GM18867 (cell line): ENCODE measurements at regions not wholly inside any gene's neighbourhood (a gene's known extent, or its start where the extent isn't known, plus 50 kb on each side); places are given as distances from the start of the nearest gene placed in this dataset.

Source experiments
- ATAC-seq: cut with Tn5 transposase; IDR thresholded peaks from one replicate; pipeline ENCODE4 v1.9.1; 2021; ENCODE audit warnings: mild to moderate bottlenecking, moderate library complexity; ENCODE audit not compliant: unreplicated experiment

DNA sequence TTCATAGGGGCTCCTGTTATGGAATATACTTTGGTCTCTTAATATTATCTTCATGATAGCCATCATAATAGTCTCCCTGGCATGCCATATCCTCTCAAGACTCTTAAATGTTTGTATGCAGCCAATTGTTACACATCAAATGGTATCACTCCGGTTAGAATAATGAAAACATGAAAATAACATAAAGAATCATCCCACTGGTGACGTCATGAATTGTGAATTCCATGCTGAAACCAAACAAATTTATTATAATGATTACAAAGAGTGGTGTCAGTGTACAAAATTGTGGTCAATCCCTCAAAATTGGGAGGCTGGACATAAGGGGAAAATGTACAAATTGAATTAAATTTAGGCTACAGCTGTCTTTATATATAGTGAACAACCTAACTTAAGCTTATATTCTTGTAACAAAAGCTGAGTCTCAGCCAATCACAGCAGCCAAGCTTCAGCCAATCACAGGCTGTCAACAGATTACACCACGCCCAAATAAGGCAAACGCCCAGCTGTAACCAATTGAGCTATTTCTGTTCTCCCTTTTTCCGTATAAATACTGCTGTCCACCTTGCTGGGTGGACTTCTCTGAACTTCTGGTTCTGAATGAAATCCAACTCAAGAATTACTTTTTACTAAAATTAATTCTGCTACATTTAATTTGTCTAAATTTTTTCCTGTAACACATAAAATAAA, 156.1 kb downstream of the CHD9NB start:
- no peak for ATAC-seq

DNA sequence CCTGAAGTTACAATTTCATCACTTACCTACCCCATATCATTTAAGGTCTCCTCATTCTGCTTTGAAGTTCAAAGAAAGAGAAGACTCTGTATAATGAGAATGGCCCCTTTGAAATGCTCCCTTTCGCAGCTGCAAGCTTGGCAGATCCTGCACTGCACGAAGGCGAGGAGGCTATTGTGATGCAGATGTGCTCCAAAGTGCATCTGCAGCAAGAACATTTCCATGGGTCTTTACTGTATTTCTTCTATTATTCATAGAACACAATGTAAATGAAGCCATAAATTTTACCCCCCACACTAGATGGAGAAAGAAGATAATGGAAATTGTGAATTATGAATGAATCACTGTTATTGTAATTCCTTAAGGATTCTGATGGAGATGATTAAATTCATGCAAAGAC, 178.7 kb downstream of the CHD9NB start:
- no peak for ATAC-seq

DNA sequence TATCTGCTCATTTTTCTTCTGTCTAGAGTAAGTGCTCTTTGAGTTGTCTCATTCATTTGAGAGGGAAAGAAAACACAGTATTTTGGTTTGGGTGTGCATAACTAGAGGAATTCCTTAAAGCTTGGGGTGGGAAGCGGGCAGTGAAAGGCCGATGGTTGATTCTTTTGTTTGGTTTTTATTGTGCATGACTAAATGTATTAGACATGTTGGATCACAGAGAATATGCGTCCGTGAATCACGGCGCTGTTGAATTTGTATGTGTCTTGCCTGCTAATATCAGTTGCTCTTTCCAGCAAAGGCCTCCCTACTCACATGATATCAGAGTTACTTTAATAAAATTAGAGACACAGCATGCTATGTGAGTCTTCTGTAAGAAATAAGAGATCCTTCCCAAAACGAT, 180.0 kb downstream of the CHD9NB start:
- ATAC-seq = no peak

DNA sequence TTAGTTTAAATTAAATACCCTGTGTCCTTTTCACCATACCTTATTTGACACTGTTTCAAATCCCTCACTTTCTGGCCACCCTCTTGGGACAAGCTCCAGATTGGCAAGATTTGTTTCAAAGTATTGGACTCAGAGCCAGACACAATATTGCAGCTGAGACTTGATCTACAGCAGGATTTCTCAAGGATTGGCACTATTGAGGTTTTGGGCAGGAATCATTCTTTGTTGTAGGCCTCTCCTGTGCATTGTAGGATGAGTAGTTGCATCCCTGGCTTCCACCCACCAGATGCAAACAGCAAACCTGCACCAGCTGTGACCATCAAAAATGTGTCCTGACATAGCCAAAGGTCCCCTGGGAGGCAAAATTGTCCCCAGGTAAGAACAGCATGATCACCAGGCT, 181.2 kb downstream of the CHD9NB start:
- ATAC-seq = no peak

DNA sequence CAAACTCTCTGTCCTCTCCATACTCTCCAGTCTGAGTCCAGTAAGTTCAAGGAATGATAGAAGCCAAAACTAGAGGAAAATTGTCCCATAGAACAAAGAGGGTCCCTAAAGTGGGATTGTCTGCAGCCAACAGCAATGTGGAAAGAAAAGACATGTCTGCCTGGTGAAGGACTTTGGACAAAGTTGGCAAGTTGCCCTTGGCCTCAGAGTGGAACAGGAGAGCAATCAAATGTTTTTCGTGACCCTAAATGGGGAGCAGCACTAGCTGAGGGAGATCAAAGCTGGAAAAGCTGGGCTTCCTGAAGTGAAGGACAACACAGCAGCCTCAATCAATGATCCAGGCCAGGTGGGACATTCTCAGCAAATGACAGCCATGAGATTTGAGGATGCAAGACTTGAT, 183.5 kb downstream of the CHD9NB start:
- no peak for ATAC-seq

DNA sequence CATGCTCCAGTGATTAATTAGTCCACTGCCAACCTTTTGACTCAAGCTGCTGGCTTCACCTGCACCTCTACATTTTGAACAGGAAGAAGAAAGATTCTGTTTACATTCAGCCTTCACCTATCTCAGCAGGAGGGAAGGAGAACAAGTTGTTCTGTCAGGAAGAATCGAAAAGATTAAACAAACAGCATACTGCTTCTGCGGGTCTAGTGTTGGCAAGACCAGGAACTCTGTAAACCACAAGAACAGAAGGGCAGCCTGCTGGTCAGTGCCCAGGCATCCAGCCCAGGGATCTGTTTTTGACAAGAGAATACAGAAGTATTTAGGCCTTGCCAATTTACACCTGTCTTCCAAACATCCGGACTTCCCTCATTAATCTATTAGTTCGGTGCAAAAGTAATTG, 189.7 kb downstream of the CHD9NB start:
- no peak for ATAC-seq

DNA sequence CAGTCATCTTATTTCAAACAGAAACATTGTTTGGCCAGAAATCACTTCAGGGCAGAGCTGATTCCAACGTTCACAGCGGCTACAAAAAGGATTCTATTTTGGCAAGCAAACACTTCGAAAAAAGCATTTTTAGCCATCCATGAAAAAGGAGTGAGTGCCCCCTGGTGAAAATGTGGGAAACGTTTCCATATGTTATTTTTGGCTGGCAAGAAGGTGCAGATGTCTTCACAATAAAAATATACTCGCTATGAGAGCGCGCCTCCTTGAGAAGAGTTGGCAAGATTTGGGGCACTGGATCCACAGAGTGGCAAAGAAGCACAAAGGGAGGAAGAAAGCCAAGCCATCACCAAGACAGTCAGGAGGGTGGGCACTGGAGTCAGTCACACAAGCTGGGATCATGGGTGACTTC, 191.1 kb downstream of the CHD9NB start:
- ATAC-seq = no peak

DNA sequence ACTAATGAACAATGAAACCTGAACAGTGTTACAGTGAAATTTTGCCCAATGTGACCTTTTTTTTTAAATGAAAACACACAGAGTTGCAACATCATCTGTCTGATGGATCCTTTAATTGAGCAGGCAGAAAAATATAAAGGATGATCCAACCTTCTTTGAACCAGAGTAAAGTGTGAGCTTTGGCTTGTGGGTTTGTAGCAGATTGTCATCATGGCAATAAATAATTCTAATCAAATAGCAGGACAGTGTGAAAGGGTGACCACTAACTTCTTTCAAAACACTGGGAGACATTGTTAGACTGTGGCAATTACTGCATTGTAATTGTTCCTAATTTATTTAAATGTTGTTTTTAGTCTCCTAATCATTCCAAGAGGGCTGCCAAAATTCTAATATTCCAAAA, 197.2 kb downstream of the CHD9NB start:
- no peak for ATAC-seq

DNA sequence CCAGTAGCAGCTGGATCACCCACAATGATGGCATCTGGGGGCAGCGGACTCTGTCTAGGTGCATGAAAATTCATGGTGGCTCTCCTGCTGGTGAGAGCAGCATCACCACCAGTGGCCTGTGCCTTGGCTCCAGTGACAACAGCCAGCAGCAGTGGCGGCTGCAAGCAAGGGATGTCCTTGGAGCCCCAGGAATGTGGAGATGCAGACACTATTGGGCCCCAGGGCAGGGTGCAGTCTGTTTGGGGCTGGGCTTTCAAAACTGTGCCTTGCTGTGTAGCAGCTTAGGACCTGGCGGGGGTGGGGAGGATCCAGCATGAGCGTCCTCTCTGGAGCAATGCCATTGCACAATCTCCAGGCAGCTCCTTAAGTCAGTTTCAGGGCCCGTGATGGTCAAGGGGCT, 199.7 kb downstream of the CHD9NB start:
- ATAC-seq = no peak

DNA sequence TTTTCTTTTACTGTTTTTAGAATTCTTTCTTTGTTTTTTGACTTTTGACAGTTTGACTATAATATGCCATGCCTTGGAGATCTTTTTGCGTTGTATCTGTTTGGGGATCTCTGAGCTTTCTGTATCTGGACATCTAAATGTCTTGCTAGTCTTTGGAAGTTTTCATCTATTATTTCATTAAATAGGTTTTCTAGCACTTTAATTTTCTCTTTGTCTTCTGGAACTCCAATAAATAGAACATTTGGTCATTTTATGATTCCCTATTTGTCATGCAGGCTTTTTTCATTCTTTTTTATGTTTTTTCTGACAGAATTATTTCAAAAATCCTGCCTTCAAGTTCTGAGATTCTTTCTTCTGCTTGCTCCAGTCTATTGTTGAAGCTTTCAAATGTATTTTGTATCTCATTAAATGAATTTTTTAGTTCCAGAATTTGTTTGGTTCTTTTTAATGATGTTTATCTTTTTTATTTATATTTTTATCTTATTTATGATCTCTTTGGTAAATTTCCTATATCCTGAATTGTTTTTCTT, 201.4 kb downstream of the CHD9NB start:
- no peak for ATAC-seq

DNA sequence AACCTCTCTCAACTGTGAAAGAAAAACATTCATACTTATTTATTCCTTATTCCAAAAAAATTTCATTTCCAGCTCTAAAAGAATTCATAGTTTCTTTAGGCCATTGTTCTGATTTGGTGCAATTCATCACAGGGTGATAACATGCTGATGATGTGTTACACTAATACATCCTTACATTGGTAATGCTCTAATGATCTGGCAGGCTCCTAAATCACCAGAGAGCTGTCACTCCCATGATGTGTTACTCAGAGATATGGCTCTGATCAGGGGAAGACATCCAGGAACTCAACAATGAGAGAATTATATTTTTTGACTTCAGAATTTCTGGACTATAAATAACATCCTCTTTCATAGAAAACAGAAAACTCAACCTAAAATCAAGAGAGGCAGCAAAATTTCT, 209.3 kb downstream of the CHD9NB start:
- ATAC-seq = no peak

DNA sequence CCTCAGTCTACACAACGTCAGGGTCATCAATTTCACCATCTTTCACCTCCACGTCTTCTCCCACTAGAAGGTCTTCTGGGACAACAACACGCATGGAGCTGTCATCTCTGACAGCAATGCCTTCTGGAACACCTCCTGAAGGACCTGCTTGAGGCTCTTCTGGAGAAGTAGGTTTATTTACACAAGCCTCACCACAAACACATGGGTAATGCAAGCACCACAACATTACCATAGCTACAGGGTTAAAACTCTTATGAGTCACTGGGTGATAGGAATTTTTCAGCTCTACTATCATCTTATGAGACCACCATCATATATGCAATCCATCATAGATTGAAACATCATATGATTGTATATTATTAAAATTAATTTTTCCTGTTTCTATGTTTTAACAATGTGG, 215.4 kb downstream of the CHD9NB start:
- ATAC-seq = no peak

DNA sequence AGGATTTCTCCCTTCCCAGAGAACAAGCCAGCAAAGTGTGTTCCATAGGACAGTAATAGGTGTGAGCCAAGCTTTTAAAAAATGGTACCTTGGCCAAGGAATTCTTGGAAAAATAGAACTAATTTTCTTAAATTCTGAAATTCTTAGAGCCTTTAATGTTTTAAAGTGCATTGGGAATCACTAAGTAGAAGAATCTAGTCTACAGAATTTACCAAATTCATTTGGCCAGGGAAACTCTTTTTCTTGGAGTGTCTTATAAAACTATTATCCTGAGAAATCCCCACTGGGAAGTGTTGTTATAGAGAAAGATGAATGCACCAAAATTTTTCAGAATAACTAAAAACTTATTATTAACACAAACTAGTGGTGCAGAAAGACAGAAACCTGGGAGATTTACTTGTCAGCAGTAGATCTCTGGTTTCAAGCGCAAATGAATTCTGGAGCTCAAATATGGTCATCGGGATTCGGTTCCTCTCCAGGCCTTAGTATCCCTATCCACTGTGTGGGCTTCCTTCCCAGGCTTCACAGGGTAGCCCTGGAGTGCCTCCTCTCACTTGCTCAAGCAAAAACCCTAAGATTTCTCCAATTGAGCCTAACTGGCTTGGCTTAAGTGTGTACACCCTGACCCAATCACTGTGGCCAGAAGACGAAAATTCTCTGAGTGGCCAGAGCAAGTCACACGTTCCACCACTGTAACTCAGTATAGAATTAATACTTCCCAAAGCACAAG, 217.8 kb downstream of the CHD9NB start:
- no peak for ATAC-seq

DNA sequence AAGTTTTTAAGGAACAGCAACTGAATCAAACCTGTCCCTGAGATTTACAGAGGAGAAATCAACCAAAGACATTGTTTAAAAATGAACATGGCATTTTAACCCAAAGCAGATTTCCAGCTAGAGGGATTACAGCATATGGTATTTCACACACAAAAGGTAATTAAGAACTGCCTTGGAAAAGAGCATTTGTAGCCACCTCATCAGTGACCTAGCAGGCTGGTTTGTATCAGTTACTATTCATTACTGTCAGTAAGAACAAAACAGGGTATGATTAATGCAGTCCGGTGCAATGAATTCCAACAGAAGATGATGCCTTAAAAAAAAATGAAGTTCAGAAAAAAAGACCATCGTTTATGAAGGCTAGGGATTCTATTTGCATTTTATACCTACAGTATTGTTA, 219.9 kb downstream of the CHD9NB start:
- ATAC-seq = no peak

DNA sequence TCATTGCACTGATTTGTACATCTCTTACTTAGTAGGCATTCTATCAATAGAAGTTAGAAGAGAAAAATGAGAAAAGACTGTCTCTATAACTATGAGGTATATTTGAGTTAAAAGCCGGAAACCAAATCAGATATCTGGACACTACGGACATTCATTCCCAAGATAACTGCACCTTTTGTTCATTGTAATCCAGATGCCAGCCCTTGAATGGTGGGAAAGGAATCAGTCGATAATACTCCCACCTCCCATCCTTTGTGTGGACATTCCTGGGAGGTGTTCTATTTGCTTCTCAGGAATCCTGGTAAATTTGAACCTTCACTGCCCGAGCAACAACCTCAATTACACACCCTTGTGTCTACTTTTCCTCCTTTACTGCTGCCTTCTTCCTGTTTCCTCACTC, 225.2 kb downstream of the CHD9NB start:
- ATAC-seq = no peak

DNA sequence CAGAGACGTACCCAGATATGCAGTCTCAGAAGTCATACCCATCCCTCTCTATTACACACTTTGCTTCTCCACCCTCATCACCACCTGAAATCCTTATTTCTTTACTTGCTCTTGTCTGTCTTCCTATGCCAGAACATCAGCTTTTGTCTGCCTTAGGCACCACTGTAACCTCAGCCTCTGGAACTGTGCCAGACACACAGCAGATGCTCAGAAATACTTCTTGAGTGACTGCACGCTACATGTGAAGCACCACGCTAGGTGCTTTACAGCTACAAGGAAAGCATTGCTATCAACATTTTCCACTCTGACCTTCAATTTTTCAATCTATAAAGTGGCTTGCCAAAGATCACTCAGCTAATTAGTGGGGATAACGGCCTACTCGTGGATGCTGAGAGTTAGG, 226.8 kb downstream of the CHD9NB start:
- no peak for ATAC-seq

DNA sequence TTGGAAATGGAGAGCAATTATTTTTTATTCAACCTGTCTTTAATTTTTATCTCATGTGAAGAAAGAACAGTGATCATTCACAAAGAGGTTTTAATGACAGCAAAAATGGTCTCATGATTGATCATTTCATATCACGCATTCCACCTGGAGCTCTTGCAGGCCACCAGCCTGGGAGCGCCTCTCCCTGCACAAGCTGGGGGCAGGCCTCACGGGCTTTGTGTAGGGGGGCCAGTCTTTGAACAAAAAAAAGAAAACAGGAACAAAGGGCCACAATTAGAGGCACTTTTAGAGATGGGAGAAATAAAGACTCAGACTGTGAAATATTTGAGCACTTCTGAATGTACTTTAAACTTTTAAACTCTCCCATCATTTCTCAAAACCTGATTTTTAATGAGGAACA, 232.9 kb downstream of the CHD9NB start:
- ATAC-seq = no peak

DNA sequence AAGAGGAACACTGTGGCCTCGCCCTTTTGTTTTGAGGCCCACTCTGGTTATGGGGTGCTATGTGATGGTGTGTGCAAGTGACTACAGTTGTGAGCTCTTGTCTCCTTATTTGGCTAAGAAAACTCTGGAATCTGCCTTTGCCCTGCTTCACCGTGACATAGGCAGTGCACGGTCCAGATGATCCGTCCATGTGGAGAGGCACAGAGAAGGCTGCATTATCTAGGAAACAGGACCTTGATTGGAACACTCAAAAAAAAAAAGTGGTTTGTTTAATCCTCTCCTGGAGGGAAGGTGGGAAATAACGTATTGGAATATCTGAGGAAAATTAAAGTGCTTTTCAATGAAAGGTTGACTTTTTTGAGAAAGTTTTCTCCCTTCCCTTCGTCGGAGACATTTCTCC, 233.3 kb downstream of the CHD9NB start:
- no peak for ATAC-seq

DNA sequence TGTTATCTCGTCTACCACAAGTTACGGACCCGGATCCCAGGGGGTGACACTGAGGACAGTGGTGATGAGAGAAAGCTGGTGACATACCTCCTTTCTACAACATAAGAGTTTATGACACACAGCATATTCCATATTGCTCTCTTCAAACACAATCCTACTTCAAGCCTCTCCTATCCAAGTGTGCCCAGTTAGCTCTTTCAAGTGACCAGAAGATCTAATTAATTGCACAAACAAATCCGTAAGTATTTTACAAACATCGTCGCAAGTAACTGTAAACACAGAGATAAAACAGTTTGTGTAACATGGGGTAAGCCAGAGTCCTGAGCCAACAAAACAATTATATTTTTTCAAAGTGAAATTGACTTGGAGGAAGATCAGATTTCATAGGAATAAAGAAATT, 235.0 kb downstream of the CHD9NB start:
- no peak for ATAC-seq

DNA sequence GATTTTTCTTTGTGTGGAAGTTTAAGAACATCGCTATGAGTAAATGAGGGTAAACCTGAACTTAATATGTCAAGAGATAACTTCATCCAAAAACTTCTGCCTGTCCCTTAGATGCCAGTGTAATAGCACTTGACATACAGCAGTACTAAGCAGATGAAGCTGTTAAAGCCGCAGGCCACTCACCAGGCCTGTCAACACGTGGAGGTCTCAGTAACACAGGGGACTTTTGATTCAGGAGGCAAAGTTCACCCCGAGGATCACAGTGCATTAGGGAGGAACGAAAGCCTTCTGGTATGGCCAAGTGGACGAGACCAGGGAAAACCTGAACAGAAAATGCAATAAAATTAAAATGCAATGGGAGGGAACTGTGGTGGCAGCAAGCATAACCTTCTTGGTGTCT, 235.7 kb downstream of the CHD9NB start:
- ATAC-seq = no peak

DNA sequence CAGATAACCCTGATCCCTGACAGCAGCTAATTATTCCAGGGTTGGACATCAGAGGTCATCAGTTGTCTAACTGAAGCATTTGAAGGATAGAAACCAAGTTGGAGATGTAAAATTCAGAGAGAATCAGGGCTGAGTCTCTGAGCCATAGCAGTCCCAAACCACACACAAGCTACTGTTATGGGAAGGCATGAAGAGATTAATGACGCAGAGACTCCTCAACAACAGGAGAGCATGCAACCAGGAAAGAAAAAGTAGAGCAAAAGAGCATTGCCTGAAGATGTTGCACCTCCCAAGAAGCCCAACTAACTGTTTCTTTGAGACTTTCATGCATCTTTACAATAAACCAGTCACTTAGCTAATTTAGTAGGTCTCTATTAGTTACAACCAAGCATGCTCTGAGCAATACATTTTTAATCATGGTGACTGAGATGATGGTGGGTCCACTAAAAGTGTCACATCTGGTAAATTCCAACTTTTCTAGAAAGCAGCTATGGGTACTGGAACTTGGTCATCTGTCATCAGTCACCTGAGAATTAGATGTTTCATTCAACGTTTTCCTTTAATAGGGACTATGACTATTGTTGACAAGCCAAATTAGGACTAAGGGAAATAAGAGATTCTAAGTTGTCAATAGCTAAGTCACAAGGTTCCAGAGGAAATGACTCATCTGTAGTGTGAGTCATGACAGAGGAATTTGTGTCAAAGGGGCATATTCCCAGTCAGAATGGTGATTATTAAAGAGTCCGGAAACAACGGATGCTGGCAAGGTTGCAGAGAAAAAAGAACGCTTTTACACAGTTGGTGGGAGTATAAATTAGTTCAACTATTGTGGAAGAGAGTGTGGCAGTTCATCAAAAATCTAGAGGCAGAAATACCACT, 239.8 kb downstream of the CHD9NB start:
- ATAC-seq = no peak
